Mesendoderm (in vitro differentiated cells): ENCODE measurements at regions not wholly inside any gene's neighbourhood (a gene's known extent, or its start where the extent isn't known, plus 50 kb on each side); places are given as distances from the start of the nearest gene placed in this dataset.

Experiments used
- DNase-seq: peaks from one replicate; pipeline ENCODE4 v3.0.0; 2013
- H2AK5ac ChIP-seq: 2 replicates; pipeline ENCODE4 v1.6.1; 2013; ENCODE audit warnings: low read length, inconsistent platforms
- H2BK120ac ChIP-seq: 2 replicates; pipeline ENCODE4 v1.6.1; 2013; ENCODE audit warnings: low read depth, mild to moderate bottlenecking, low read length, moderate library complexity, mixed read lengths
- H2BK15ac ChIP-seq: replicated peaks from 2 replicates; pipeline ENCODE4 v1.6.1; 2013; ENCODE audit warnings: low read depth, mild to moderate bottlenecking, moderate library complexity
- H2BK5ac ChIP-seq: 2 replicates; pipeline ENCODE4 v1.6.1; 2013; ENCODE audit warnings: low read length, inconsistent platforms
- H3K18ac ChIP-seq: 2 replicates; pipeline ENCODE4 v1.6.1; 2013; ENCODE audit warnings: mild to moderate bottlenecking, low read length, mixed read lengths
- H3K23ac ChIP-seq: one replicate; pipeline ENCODE4 v1.6.1; 2013; ENCODE audit warnings: low read length
- H3K27ac ChIP-seq: 2 replicates; pipeline ENCODE4 v1.5.1; 2013; ENCODE audit warnings: low read depth, mild to moderate bottlenecking, inconsistent platforms, low read length, moderate library complexity
- H3K27me3 ChIP-seq: 2 replicates; pipeline ENCODE4 v1.6.1; 2013; ENCODE audit warnings: low read length, control low read depth, mild to moderate bottlenecking, inconsistent platforms; ENCODE audit not compliant: insufficient read depth, poor library complexity
- H3K36me3 ChIP-seq: 2 replicates; pipeline ENCODE4 v1.6.1; 2013; ENCODE audit warnings: low read length, inconsistent platforms; ENCODE audit not compliant: control insufficient read depth, insufficient read depth
- H3K4ac ChIP-seq: one replicate; pipeline ENCODE4 v1.6.1; 2013; ENCODE audit warnings: low read depth, mild to moderate bottlenecking, low read length, moderate library complexity
- H3K4me1 ChIP-seq: 2 replicates; pipeline ENCODE4 v1.6.1; 2013; ENCODE audit warnings: low read depth, low read length, inconsistent platforms; ENCODE audit not compliant: control insufficient read depth
- H3K4me2 ChIP-seq: 2 replicates; pipeline ENCODE4 v1.6.1; 2013; ENCODE audit warnings: low read length
- H3K4me3 ChIP-seq: 2 replicates; pipeline ENCODE4 v1.5.1; 2013; ENCODE audit warnings: mild to moderate bottlenecking, low read length
- H3K56ac ChIP-seq: one replicate; pipeline ENCODE4 v1.6.1; 2013; ENCODE audit warnings: low read length
- H3K79me1 ChIP-seq: 2 replicates; pipeline ENCODE4 v1.6.1; 2013; ENCODE audit warnings: low read length, inconsistent platforms
- H3K79me2 ChIP-seq: 2 replicates; pipeline ENCODE4 v1.6.1; 2013; ENCODE audit warnings: mild to moderate bottlenecking, low read length; ENCODE audit not compliant: control insufficient read depth, insufficient read depth
- H3K9ac ChIP-seq: 2 replicates; pipeline ENCODE4 v1.6.1; 2013; ENCODE audit warnings: low read length, inconsistent platforms
- H4K5ac ChIP-seq: one replicate; pipeline ENCODE4 v1.6.1; 2013; ENCODE audit warnings: low read length
- H4K8ac ChIP-seq: one replicate; pipeline ENCODE4 v1.6.1; 2013; ENCODE audit warnings: low read depth, mild to moderate bottlenecking, control low read depth, low read length, moderate library complexity
- WGBS: extraction: QIAGEN DNeasy Blood & Tissue Kit; methylation state at CpG from one replicate; pipeline ENCODE4 v1.1.7; 2013; ENCODE audit warnings: low lambda C conversion rate, missing lambda C conversion rate; ENCODE audit not compliant: insufficient coverage; ENCODE audit errors: extremely low coverage; 5-methylcytosine and 5-hydroxymethylcytosine counted together

DNA sequence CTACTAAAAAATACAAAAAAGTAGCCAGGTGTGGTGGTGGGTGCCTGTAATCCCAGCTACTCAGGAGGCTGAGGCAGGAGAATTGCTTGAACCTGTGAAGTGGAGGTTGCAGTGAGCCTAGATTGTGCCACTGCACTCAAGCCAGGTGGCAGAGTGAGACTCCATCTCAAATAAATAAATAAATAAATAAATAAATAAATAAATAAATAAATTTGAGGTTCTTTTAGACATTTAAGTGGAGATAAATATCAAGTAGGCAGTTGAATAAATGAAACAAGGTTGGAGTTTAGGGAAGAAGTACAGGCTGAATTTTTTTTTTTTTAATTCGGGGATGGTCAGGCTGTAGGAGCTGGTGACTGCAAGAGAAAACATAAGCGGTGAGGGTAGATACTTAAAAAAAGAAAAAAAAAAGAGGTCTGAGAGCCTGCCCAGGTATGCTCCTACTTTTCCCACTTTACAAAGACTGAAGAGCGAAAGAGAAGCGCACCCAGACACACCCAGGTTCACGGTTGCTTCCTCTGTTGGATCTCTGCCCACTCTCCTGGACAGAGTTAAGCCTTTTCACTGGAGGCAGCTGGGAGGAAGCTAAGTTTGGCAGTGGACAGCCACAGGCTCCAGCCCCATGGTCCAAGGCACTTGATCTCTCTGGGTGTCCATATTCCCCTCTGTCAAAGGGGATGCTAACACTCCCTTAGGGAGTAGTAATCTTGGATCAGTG, 100.9 kb upstream of the PRDM1 start:
- H3K4me3 ChIP-seq, result no peak overlapping the region
- H3K23ac ChIP-seq, result no peak overlapping the region
- no peak overlapping the region for H2BK5ac ChIP-seq
- H3K27me3 ChIP-seq, result peaks cover 18% of the 10 kb centered on the region
- no CpG with 5 or more reads among the region's 5 CpGs for WGBS
- peak overlapping the region; percentile 86 for H3K56ac ChIP-seq
- H2BK120ac ChIP-seq, result no peak overlapping the region
- DNase-seq, result no peak
- H3K79me1 ChIP-seq, result no peaks in the 10 kb centered on the region
- no peak overlapping the region for H3K27ac ChIP-seq
- H3K18ac ChIP-seq, result no peak overlapping the region
- no peak overlapping the region for H2AK5ac ChIP-seq
- no peaks in the 10 kb centered on the region for H3K36me3 ChIP-seq
- H3K4me2 ChIP-seq, result peak overlapping the region; percentile 43
- no peaks in the 10 kb centered on the region for H3K79me2 ChIP-seq
- H4K5ac ChIP-seq, result no peak overlapping the region
- H3K4ac ChIP-seq, result no peak overlapping the region
- H3K4me1 ChIP-seq, result peaks cover 8% of the 10 kb centered on the region
- no peak overlapping the region for H4K8ac ChIP-seq
- H3K9ac ChIP-seq, result no peak overlapping the region
- no peak overlapping the region for H2BK15ac ChIP-seq

DNA sequence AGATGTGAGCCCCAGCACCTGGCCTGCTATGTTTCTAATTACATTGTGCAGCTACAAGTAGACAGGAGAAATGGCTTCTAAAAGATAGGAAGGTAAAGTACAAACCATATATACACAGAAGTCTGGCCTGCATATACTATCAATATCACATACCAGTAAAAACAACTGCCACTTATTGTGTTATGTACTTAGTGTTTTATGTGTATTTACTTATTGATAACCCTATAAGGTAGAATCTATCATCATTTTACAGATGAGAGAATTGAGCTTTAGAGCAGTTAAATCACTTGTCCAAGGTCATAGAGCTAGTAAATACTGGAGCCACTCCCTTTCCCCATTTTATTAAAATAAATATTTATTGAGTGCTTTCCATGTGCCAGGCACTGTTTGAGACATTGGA, 102.4 kb upstream of the PRDM1 start:
- H3K9ac ChIP-seq, result no peak overlapping the region
- H2AK5ac ChIP-seq, result no peak overlapping the region
- no peak overlapping the region for H2BK5ac ChIP-seq
- H3K4me2 ChIP-seq, result no peak overlapping the region
- peaks cover 18% of the 10 kb centered on the region for H3K27me3 ChIP-seq
- H3K56ac ChIP-seq, result no peak overlapping the region
- H3K23ac ChIP-seq, result no peak overlapping the region
- H3K4me3 ChIP-seq, result no peak overlapping the region
- H2BK120ac ChIP-seq, result no peak overlapping the region
- no peak overlapping the region for H4K8ac ChIP-seq
- H3K79me1 ChIP-seq, result no peaks in the 10 kb centered on the region
- H3K18ac ChIP-seq, result no peak overlapping the region
- H3K36me3 ChIP-seq, result no peaks in the 10 kb centered on the region
- H3K27ac ChIP-seq, result no peak overlapping the region
- DNase-seq, result no peak
- no peak overlapping the region for H3K4ac ChIP-seq
- H4K5ac ChIP-seq, result no peak overlapping the region
- H3K79me2 ChIP-seq, result no peaks in the 10 kb centered on the region
- H3K4me1 ChIP-seq, result peaks cover 5% of the 10 kb centered on the region
- H2BK15ac ChIP-seq, result no peak overlapping the region

DNA sequence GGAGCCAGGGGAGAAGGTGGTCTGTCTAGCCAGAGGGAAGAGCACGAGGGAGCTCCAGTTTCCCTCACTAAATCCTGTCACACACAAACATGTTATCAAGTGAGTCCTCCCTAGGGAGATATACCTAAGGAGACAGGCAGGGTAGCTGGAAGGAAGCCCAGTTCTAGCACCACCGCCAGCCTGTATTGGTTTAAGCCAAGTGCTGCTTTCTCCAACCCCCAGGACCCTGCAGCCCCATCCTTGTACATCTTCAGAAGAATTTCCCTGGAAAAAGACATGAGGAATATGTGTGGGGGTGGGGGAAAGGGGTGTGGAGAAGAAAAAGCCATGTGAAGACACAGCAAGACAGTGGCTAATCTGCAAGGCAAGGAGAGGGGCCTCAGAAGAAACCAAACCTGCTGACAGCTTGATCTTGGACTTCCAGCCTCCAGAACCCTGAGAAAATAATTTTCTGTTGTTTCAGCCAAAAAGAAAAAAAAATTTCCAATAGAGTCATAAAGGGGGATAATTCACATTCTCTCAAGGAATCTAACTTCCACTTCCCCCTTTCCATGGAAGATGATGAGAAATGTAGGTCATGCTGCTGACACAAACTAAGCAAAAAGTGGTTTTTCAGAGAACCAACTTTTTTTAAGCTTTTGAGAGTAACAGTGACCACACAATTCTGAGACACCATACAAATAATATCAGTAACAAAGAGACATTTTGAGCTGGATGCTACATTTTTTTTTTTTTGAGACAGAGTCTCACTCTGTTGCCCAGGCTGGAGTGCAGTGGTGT, 103.2 kb upstream of the PRDM1 start:
- no peak overlapping the region for H2BK5ac ChIP-seq
- no peak overlapping the region for H3K4ac ChIP-seq
- H3K4me3 ChIP-seq, result no peak overlapping the region
- H3K27me3 ChIP-seq, result peaks cover 18% of the 10 kb centered on the region
- no peak for DNase-seq
- H3K23ac ChIP-seq, result no peak overlapping the region
- H3K79me1 ChIP-seq, result no peaks in the 10 kb centered on the region
- no peak overlapping the region for H3K18ac ChIP-seq
- no peak overlapping the region for H2BK15ac ChIP-seq
- H3K27ac ChIP-seq, result no peak overlapping the region
- no peak overlapping the region for H3K9ac ChIP-seq
- H4K8ac ChIP-seq, result no peak overlapping the region
- peak overlapping the region; percentile 62 for H3K56ac ChIP-seq
- no peak overlapping the region for H2AK5ac ChIP-seq
- peaks cover 5% of the 10 kb centered on the region for H3K4me1 ChIP-seq
- no peaks in the 10 kb centered on the region for H3K79me2 ChIP-seq
- no peak overlapping the region for H2BK120ac ChIP-seq
- no peaks in the 10 kb centered on the region for H3K36me3 ChIP-seq
- WGBS, result no CpG with 5 or more reads among the region's 2 CpGs
- H3K4me2 ChIP-seq, result no peak overlapping the region
- no peak overlapping the region for H4K5ac ChIP-seq

DNA sequence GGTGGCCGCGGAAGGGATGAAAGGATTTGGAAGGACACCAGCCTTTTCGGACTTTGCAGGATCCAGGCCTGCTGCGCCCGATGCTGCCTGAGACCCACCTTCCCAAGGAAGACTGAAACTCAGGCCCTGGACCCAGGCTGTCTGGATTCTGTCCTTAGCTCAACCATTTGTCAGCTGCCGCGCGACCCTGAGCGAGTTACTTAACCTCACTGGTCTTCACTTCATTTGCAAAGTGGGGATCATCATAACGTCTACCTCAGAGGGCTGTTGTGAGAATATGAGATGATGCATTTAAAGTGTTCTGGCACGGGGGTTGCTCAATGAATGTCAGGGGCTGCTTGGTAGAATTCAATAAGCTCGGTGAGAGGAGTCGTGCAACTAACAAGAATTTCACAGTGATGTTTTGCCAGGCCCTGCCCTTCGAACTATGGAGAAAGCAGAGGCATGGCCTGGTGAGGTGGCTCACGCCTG, 104.2 kb upstream of the PRDM1 start:
- Histone ChIP-seq H2BK120ac (no peak overlapping the region), H3K4me2 (peak overlapping the region; percentile 73), H3K23ac (peak overlapping the region; percentile 59), H3K4me1 (peaks cover 5% of the 10 kb centered on the region), H3K79me2 (no peaks in the 10 kb centered on the region), H2AK5ac (no peak overlapping the region), H3K4ac (no peak overlapping the region), H3K56ac (peak overlapping the region; percentile 73), H3K79me1 (no peaks in the 10 kb centered on the region), H4K8ac (no peak overlapping the region), H2BK15ac (no peak overlapping the region), H2BK5ac (no peak overlapping the region), H3K9ac (peak overlapping the region; percentile 44), H4K5ac (no peak overlapping the region), H3K36me3 (no peaks in the 10 kb centered on the region), H3K18ac (no peak overlapping the region), H3K27me3 (peaks cover 16% of the 10 kb centered on the region), H3K27ac (no peak overlapping the region), H3K4me3 (no peak overlapping the region)
- no CpG with 5 or more reads among the region's 15 CpGs for WGBS
- DNase-seq, result no peak

DNA sequence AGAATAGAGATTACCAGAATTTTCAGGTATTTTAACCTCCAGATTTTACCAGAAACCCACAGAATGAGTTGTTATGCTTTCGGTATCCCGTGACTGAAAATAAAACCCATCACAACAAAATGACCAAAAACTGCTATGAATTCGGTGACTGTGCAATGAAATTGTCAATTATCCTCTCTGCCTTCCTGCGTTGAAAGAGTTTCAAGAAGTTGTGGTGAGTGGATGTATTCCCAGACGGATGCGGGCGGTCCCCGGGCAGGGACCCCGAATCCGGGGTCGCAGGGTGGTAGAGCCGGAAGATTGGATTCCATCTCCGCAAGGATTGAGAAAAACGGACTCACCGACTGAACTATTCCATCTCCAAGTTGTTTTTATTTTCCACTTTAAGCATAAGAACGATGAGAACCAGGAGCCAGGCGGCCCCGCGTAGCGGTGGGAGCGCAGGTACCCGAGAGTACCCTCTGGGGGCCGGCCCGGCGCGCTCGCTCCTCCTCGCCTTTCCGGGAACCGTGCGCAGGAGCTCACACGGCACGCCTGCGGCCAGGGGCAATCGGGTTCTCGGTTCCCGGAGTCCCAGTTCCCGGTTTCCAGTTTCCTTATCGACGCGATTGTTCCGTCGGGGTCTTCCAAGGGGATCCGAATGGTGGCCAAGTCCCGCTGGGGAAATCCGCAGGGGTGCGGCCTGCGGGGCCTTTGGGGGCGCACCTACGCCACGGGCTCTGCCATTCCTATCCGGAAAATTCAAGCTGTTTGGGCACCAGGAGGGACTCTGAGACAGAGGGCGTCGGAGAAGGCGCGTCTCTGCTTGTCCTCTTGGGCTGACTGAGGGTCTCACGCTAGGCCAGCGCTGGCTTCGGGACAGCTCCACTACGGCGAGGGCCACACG, 104.9 kb upstream of the PRDM1 start:
- Histone ChIP-seq H3K18ac (peak overlapping the region; percentile 23), H2AK5ac (no peak overlapping the region), H3K27ac (no peak overlapping the region), H2BK120ac (no peak overlapping the region), H3K79me1 (no peaks in the 10 kb centered on the region), H3K23ac (peak overlapping the region; percentile 59), H3K56ac (peak overlapping the region; percentile 73), H3K27me3 (peaks cover 14% of the 10 kb centered on the region), H3K4me1 (peaks cover 5% of the 10 kb centered on the region), H3K4ac (no peak overlapping the region), H3K36me3 (no peaks in the 10 kb centered on the region), H4K8ac (no peak overlapping the region), H2BK15ac (no peak overlapping the region), H3K4me2 (peak overlapping the region; percentile 73), H3K9ac (peak overlapping the region; percentile 44), H3K79me2 (no peaks in the 10 kb centered on the region), H4K5ac (no peak overlapping the region), H2BK5ac (no peak overlapping the region), H3K4me3 (no peak overlapping the region)
- WGBS, result no CpG with 5 or more reads among the region's 62 CpGs
- peak; percentile 34 for DNase-seq
